WTC11 (cell line): ENCODE measurements at regions not wholly inside any gene's neighbourhood (a gene's known extent, or its start where the extent isn't known, plus 50 kb on each side); places are given as distances from the start of the nearest gene placed in this dataset.

Experiments used
- ATF2 ChIP-seq: sonication (generic); formaldehyde crosslinking; IDR thresholded peaks from 2 replicates; pipeline ENCODE4 v1.8.1; 2022; ENCODE audit warnings: low read depth, missing genetic modification reagents, borderline replicate concordance
- ESRRA ChIP-seq: sonication (generic); formaldehyde crosslinking; IDR thresholded peaks from 2 replicates; pipeline ENCODE4 v1.8.1; 2022; ENCODE audit warnings: mild to moderate bottlenecking, missing genetic modification reagents, borderline replicate concordance
- FOXP1 ChIP-seq: sonication (generic); formaldehyde crosslinking; IDR thresholded peaks from 2 replicates; pipeline ENCODE4 v1.8.0; 2022; ENCODE audit warnings: missing genetic modification reagents, mild to moderate bottlenecking, moderate library complexity, borderline replicate concordance
- GABPB1 ChIP-seq: sonication (generic); formaldehyde crosslinking; IDR thresholded peaks from 2 replicates; pipeline ENCODE4 v1.8.1; 2023; ENCODE audit warnings: mild to moderate bottlenecking, missing genetic modification reagents
- HMGA2 ChIP-seq: fragments of 250-450 bp; sonication (Bioruptor Pico); IDR thresholded peaks from 2 replicates; pipeline ENCODE4 v1.4.0; 2021; ENCODE audit warnings: mild to moderate bottlenecking, moderate library complexity
- IRF1 ChIP-seq: sonication (generic); formaldehyde crosslinking; IDR thresholded peaks from 2 replicates; pipeline ENCODE4 v1.8.0; 2023; ENCODE audit warnings: missing genetic modification reagents
- NFYB ChIP-seq: sonication (generic); formaldehyde crosslinking; conservative IDR thresholded peaks from 2 replicates; pipeline ENCODE4 v1.8.0; 2022; ENCODE audit warnings: low read depth, missing genetic modification reagents
- TCF7 ChIP-seq: sonication (generic); formaldehyde crosslinking; IDR thresholded peaks from 2 replicates; pipeline ENCODE4 v1.8.0; 2022; ENCODE audit warnings: mild to moderate bottlenecking, low read depth, missing genetic modification reagents, moderate library complexity
- ZBTB21 ChIP-seq: sonication (generic); formaldehyde crosslinking; IDR thresholded peaks from 2 replicates; pipeline ENCODE4 v1.8.1; 2023; ENCODE audit warnings: mild to moderate bottlenecking, missing genetic modification reagents, borderline replicate concordance
- ZNF121 ChIP-seq: sonication (generic); formaldehyde crosslinking; IDR thresholded peaks from 2 replicates; pipeline ENCODE4 v1.8.0; 2023; ENCODE audit warnings: missing genetic modification reagents
- ZNF219 ChIP-seq: sonication (generic); formaldehyde crosslinking; IDR thresholded peaks from 2 replicates; pipeline ENCODE4 v1.8.0; 2023; ENCODE audit warnings: missing genetic modification reagents, mild to moderate bottlenecking, borderline replicate concordance
- ZNF232 ChIP-seq: sonication (generic); formaldehyde crosslinking; IDR thresholded peaks from 2 replicates; pipeline ENCODE4 v1.8.0; 2022; ENCODE audit warnings: mild to moderate bottlenecking, missing genetic modification reagents
- TF ChIP-seq, protein P1 (sequence below): fragments of 200-600 bp; IDR thresholded peaks from 2 replicates; pipeline ENCODE4 v1.8.0; 2022; ENCODE audit warnings: antibody characterized with exemption
- TF ChIP-seq, protein P2 (sequence below): sonication (generic); formaldehyde crosslinking; IDR thresholded peaks from 2 replicates; pipeline ENCODE4 v1.8.1; 2023; ENCODE audit warnings: mild to moderate bottlenecking, missing genetic modification reagents, moderate library complexity

DNA sequence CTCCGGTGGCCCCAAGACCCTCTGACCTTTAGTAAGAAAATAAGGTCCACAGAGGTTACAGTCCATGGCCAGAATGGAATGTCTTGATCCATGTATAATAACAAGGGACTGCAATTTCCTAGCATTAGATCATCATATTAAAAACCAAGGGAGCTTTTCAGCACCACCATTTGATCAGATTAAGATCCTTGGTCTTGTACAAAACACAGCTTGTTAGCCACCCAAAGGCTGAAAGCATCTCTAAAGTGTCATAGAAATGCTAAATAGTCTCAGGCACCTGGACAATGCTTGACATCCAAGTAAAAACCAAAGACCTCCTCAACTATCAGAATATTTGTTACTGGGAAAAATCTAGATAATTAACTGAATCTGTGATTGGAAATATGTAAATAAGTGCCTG is 50.3 kb upstream of the VPS13A start:
- TF ChIP-seq ESRRA (no peak), NFYB (no peak), IRF1 (CRISPR knock-in tag) (no peak), HMGA2 (CRISPR knock-in tag) (no peak), ZNF232 (CRISPR knock-in tag) (no peak), ZNF219 (CRISPR knock-in tag) (no peak), GABPB1 (CRISPR knock-in tag) (no peak), ATF2 (CRISPR knock-in tag) (no peak), FOXP1 (CRISPR knock-in tag) (no peak), ZNF121 (CRISPR knock-in tag) (no peak), TCF7 (no peak), ZBTB21 (CRISPR knock-in tag) (no peak)
- TF ChIP-seq, protein P1, sequence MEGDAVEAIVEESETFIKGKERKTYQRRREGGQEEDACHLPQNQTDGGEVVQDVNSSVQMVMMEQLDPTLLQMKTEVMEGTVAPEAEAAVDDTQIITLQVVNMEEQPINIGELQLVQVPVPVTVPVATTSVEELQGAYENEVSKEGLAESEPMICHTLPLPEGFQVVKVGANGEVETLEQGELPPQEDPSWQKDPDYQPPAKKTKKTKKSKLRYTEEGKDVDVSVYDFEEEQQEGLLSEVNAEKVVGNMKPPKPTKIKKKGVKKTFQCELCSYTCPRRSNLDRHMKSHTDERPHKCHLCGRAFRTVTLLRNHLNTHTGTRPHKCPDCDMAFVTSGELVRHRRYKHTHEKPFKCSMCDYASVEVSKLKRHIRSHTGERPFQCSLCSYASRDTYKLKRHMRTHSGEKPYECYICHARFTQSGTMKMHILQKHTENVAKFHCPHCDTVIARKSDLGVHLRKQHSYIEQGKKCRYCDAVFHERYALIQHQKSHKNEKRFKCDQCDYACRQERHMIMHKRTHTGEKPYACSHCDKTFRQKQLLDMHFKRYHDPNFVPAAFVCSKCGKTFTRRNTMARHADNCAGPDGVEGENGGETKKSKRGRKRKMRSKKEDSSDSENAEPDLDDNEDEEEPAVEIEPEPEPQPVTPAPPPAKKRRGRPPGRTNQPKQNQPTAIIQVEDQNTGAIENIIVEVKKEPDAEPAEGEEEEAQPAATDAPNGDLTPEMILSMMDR = no peak
- TF ChIP-seq, protein P2, sequence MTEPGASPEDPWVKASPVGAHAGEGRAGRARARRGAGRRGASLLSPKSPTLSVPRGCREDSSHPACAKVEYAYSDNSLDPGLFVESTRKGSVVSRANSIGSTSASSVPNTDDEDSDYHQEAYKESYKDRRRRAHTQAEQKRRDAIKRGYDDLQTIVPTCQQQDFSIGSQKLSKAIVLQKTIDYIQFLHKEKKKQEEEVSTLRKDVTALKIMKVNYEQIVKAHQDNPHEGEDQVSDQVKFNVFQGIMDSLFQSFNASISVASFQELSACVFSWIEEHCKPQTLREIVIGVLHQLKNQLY (CRISPR knock-in tag) = no peak
